HG03159 (cell line): ENCODE measurements at regions not wholly inside any gene's neighbourhood (a gene's known extent, or its start where the extent isn't known, plus 50 kb on each side); places are given as distances from the start of the nearest gene placed in this dataset.
"Not testable (repeated sequence)": the region's sequence is repeated elsewhere in the genome, so short reads cannot be mapped to it uniquely, and the experiment has no call there.

Experiments used
- ATAC-seq: cut with Tn5 transposase; IDR thresholded peaks from one replicate; pipeline ENCODE4 v1.9.1; 2021; ENCODE audit warnings: mild to moderate bottlenecking, moderate library complexity; ENCODE audit not compliant: unreplicated experiment

DNA sequence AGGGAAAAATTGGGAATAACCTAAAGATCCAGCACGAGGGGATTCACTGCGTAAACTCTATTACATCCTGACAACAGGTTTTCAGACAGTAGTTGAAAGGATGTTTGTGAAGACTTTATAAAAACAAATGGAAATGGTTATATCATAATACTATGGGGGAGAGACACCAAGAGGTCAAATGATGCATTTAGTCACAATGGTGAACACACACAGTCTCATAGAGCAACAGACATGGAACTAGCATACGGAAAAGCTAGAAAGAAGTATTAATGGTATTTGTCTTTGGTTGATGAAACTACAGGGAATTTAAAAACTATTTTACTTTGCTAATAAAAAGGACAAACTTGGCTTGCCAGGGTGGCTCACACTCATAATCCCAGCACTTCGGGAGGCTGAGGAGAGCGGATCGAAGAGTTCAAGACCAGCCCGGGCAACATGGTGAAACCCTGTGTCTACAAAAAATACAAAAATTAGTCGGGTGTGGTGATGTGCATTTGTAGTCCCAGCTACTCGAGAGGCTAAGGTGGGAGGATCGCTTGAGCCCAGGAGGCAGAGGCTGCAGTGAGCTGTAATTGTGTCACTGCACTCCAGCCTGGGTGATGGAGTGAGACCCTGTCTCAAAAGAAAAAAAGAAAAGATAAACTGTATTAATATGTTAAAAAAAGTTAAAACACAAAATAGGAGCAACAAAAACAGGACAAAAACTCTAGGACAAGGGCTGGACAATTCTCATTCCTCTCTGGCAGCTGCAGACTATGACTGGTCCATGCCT lies 94.8 kb downstream of the MYCN start:
- ATAC-seq = no peak

DNA sequence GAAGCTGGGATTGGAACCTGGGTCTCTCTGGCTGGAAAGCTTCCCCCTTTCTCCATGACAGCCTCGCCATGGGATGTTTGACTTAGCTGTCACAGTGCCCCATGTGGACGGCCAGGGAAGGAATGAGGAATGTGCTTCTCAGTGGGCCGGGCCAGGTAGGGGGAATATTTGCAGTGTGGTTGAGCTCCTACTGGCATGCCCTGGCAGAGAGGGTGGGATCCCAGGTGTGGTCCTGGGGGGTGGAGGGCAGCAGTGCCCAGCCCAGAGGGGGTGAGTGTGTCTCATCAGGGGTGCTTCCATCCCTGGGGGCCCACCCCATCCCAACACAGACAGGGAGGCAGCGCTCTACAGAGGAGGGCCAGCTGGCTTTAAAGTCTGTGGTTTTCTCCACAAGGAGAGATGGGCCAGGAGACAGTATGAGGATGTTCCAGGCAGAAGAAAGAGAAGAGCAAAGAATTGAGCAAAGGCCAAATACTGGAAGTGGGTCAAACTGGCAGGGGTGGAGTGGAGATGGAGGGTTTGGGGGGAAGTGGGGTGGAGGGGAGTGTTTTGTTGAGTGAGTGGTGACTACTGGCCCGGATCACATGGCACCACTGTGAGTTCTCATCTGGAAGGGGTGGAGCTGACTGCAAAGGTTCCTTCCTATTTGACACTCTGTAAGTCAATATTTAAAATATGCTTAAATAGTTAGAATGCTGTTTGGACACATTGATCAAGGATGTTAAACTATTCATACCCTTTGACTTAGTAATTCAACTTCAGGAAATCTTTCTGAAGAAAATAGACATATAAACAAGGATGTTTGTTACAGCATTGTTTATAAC lies 94.0 kb downstream of the MYCN start:
- no peak for ATAC-seq

DNA sequence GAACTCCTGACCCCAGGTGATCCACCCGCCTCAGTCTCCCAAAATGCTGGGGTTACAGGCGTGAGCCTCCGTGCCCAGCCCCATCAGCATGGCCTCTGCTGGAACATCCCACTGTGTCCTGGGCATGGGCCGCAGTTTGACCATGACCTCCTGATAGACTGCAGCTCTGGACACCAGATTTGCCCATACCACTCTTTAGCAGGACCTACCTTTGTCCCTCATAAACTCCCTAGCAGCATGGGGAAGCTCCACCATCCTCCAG lies 92.6 kb downstream of the MYCN start:
- ATAC-seq = no peak

DNA sequence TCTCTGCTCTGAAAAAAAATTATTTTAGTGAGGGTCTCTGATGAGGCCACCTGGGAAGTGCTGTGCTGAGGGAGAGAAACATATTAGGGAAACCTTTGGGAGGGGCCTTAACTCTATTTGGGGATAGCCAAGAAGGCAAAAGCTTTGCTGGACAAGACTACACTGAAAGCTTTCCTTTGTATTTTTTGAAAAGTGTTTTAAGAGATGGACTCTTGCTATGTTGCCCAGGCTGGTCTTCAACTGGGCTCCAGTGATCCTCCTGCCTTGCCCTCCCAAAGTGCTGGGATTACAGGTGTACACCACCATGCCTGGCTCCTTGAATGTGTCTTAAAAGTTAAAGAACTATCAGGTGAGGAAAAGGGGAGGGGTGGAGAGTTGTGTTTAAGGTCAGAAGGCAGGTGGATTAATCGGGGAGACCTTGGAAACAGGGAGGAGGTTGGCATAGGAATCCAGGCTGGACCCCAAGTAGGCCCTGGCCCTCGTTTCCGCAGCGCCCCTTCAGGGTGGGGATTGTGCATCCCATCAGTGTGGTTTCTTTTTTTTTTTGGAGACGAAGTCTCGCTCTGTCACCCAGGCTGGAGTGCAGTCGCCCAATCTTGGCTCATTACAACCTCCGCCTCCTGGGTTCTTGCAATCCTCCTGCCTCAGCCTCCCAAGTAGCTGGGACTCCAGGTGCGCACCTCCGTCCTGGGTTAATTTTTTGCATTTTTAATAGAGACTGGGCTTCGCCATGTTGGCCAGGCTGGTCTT lies 92.1 kb downstream of the MYCN start:
- ATAC-seq = no peak

DNA sequence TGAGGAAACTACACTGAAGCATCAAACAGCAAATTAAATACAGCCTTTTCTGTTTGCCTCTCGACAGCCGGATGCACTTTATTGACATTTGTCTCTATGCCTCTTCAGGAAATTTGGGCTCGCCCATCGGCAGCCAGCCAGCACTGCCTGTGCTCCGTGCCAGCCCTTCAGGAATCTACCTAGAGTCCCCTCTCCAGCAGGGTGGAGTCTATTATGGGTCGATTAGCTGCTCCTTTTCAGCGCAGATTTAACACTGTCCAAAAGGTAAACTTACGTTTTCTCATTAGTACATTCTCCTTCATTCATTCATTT lies 91.5 kb downstream of the MYCN start:
- ATAC-seq = no peak

DNA sequence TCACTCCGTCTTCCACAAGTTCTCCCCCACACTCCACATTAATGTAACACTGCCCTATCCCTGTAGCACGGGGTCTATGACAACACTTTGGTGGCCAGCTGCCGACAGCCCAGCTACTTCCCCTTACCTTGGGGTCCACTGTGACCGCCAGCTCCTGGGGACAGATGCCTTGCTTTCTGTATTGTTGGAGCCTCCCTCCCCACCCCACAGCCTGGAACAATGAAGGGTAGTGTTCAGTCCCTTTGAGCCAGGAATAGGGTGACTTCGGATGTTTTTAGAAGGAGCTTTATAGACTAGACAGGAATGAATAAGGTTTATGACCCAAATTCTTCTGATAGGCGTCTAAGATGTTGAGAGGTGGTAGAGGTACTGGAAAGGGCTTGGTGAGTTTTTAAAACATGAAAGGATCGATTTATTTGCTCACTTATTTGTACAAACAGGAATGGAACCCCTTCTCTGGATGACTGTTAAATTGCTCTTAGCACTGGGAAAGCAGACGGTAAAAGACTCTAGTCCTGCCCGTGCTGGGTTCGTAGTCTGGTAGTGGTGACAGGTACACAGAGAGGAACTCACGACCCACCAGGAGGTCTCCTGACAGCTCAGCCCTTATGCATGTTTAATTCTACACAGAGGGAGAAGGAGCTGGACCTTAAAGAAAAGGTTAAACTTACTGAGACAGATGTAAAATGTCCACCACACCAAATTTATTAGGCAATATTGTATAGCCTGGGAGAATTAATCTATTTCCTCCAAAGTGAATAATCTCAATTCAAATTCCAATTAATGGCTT lies 90.9 kb downstream of the MYCN start:
- ATAC-seq = no peak

DNA sequence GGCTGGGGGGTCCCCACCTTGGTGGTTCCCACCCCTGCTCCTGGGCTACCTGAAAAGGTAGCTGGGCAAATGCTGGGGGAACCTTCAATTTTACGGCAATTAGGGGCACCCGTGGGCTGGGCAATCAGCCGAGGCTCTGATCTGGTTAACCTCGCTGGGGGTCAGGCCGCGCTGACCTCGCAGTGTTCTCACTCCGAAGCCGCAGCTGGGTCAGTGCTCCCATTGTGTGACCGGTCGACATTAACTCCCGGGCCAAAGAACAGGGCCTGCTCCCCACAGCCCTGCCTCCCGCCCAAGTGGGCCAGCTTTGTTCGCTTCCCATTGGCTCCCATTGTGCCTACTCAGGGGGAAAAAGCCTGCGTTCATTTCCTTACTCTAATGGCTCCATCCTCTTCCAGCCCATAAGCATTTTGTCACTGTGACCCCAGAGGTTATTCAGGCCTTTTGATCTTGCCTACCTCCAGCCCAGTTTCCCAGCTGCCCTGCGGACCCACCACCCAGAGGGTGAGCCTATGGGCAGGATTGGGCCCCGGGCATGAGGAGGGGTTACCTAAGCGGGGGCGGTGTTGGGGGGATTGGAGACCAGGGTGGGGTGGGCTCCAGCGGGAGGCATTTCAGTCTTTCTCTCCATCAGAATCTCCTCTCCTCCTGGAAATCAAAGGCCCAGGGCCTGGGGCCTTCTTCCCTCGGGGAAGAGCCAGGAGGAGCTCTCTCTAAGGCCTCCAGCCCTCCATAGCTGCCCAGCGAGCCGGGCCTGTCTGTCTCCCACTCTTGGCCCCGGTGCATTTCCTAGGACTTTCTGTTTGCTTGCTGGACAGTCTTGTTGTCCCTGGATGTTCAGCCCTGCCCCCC lies 90.1 kb downstream of the MYCN start:
- ATAC-seq = no peak

DNA sequence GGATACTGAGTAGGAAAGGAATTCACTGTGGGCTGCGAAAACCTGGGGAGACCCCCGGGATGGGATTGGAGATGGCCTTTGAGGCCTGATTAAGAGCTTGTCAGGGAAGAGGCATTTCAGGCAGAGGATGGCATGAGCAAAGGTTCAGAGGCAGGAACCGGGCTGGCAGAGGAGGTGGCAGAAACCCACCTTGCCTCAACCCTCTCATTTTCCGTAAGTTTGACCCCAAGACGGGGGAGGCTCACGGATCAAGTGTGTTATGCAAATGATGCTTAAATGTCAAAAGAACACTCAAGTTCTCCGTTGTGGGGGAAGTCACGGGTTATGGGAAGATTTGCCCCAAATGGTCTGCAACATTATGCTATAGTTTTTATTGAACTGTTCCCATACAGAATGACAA lies 88.3 kb downstream of the MYCN start:
- no peak for ATAC-seq

DNA sequence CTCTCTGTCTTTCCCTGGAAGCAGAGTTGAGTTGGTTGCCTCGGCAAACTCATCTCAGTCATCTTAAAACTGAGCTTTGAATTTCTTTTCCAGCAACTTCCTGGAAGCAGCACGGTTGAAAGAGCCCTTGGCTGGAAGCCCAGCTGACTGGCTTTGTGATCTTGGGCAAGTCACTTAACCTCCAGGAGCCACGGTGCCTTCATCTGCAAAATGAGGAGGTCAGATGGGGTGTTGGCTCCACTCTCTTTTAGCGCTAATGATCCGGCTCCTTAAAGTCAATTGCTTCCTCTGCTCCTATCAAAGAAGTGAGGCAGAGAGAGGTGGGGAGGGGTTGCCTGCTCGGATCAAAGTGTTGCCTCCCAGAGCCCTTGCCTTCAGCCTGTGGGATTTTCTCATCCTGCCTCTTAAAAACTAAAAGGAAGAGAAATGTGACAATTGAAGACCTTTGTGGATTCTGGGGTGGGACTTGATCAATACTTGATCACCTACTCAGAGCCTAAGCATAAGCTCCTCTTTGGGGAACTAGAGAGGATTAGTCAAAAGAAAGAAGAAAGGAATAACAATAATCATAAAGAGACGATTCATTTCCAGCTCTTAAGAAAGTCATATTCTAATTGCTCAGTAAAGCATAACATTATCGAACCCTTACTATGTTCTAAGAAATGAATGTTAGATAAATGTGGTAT lies 86.6 kb downstream of the MYCN start:
- ATAC-seq = no peak

DNA sequence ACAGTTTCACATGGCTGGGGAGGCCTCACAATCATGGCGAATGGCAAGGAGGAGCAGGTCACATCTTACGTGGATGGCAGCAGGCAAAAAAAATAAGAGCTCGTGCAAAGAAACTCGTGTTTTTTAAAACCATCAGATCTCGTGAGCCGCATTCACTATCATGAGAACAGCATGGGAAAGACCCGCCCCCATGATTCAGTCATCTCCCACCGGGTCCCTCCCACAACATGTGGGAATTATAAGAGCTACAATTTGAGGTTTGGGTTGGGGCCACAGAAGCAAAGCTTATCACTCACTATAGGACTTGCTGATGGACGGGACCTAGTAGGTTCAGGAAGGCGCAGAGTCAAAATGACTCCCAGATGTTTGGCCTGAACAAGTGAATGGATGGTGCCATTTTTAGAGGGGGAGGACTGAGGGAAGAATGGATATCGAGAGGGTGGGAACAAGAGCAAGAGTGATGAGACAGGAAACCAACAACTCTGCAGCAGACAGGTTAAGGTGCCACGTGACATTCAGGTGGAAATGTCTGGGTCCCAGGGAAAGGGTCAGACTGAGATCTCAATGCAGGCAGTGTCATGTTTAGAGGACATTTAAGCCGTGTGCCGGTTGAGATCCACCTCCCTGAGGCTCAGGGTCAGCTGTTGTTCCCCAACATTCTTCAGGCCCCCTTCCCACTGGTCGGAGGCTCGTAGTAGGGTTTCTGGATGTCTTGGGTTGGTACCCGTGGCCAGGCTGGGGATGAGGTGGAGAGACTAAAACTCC lies 85.7 kb downstream of the MYCN start:
- no peak for ATAC-seq

DNA sequence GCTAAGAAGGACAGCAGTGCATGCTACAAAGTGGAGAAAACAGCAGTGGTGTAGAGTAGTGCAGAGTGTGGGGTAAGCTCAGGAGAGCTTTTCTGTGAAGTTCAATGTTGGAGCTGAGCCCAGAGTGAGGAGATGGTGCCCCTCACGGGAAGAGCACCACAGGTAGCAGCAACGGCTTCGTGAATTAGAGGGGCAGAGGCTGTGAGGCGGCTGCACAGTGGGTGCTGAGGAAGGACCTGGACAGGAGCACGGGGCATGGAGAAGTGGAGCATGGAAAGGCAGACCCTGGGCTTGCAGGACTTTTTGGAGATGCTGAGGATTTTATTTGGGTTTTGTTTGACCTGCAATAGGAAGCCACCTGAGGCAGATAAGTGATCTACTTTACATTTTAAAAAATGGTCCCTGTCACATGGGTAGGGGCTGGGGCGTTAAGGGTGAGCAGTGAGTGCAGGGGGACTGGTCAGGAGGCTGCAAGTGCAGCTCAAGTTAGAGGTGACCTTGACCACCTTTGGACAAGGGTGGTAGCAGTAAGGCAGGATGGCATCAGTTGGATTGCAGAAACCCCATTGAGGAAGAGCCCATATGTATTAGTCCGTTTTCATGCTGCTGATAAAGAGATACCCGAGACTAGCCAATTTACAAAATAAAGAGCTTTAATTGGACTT lies 85.0 kb downstream of the MYCN start:
- no peak for ATAC-seq

DNA sequence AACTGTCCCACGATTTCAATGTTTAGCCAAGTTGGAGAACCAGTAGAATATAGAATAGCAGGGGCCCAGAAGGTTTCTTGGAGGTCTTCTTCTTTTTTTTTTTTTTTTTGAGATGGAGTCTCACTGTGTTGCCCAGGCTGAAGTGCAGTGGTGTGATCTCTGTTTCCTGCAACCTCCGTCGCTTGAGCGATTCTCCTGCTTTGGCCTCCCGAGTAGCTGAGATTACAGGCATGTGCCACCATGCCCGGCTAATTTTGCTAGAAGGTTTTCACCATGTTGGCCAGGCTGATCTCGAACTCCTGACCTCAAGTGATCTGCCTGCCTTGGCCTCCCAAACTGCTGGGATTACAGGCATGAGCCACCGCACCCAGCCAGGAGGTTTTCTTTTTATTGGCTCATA lies 84.3 kb downstream of the MYCN start:
- not testable (repeated sequence) for ATAC-seq

DNA sequence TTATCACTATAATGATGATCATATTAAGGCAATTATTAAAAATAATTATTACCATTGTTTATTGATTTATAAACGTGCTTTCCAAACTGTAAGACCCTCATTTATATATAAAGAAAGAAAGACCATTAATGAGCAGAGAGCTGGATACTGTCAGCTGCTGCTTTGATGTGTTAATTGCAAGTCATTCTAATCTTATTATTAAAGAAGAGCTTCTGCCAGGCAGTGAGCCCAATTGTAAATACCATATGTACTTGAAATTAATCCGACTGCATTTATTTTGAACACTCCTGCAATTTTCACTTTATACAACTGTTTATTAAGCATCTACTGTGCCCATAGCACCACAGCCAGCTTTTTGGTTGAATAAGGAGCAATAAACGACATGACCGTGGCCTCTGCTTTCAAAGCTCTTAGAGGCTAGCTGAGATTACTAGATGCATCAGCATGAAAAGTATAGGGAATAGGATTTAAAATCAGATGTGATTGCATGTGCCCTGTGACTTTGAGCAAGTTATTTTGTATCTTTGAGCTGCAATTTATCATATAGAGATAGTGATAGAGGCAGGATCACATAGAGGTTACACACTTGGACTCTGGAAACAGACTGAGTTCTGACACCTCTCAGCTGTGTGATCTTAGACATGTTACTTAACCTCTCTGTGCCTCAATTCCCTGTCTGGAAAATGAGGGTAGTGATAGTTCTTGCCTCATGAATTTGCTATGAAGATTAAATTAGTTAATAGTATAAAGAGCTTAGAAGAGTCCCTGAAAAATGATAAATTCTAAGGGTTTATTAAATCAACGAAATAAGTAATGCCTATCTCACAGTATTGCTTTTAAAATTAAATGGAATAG lies 83.4 kb downstream of the MYCN start:
- ATAC-seq = no peak

DNA sequence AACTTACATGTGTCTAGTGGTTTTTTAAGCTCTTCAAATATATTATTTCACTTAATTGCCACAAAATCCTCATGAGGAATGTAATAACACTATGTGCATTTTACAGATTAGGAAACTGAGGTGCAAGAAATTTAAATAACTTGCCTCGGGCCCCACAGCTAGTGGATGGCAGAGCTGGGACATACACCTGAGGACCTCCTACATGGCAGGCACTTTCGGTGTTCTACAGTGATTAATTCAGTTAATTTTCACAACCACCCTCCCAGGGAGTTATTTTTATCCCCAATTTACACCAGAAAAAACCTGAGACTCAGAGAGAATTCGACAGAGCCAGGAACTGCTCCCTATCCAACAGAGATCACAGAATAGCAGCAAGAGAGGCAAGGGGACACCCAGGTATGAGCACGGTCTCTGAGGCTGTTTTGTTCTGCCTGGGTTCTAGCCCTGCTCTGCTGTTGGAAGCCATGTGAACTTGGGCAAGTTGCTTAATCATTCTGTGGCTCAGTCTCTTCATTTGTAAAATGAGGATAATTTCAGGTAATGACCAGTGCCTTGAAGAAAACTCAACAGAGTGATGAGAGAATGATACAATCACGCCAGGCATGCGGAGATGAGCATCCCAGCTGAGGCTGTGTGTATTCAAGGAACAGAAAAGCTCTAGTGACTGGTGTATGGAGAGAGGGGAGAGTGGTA lies 82.3 kb downstream of the MYCN start:
- no peak for ATAC-seq

DNA sequence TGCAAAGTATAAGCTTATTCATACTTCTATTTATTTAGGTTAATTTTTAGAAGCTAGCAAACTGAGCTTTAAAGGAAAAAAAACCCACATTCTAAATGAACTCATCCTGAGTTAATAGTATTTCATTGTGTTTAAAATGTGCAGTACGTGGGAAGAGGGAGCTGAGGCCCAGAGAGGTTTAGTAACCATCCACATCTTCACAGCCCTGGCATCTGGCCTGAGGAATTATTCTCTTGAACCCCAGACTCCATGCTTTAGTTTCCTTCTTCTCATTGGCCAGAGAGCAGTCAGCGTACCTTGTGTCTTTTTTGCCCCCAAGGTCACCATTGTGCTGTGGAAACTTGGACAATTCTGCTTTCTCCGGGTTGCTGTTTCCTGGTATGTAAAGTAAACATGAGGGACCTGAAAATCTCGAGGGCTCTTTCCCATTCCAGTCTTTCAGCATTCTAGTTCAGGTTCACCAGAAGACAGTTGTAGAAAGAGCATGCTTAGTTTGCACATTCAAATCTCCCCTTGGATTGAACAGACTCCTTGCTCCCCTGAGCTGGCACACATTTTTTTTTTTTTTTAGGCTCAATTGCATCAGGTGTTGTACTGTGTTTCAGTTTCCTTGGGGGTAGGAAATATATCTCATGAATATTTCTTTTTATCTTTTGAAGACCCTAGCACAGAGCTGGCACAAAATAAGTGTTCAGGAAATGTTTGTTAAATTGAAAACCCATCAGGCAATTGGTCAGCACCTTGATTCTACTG lies 81.4 kb downstream of the MYCN start:
- ATAC-seq = no peak

DNA sequence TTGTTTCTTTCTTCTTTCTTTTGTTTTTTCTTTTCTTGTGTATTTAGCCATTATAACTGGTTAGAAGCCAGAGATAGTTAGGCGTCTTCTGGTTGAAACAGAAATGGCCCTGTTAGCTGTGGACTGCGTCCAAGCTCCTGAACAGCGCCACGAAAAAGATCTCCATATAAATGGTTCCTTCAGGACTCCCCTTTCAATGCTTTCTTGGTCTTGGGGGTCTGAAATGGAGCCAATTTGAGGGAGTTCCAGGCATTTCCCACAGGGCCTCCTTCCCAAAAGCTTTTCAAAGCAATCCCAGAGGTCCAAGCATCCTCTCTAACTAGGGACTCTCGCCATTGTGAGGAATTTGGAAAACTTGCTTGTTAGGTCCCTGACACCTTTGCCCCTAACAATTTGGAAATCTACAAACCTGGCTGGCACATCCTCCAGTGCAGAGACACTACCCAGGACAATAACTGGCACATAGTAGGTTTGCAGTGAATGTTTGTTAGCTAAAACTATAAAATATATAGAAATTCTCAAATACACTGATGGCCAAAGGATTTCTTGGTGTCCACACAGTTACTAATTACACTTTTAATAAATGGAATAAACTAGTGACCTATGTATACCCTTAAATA lies 80.1 kb downstream of the MYCN start:
- ATAC-seq = no peak
